WTC11 (cell line): ENCODE measurements at regions not wholly inside any gene's neighbourhood (a gene's known extent, or its start where the extent isn't known, plus 50 kb on each side); places are given as distances from the start of the nearest gene placed in this dataset.

Source experiments
- ATAC-seq: fragments of 200-7000 bp; cut with Tn5 transposase; 2 replicates; pipeline ENCODE4 v1.10.0; 2021; ENCODE audit warnings: mild to moderate bottlenecking, moderate library complexity
- CTCF ChIA-PET: fragments of 300-600 bp; sonication (Branson Sonifier 250); formaldehyde crosslinking; loops from one replicate; lab custom pipeline; 2021; ENCODE audit warnings: antibody characterized with exemption; lab: Charles Lee
- POLR2A ChIA-PET: fragments of 350-600 bp; sonication (Branson Sonifier 250); formaldehyde crosslinking; loops from one replicate; lab custom pipeline; 2021; ENCODE audit warnings: antibody characterized with exemption; lab: Charles Lee
- DNase-seq: peaks from one replicate; pipeline ENCODE4 v3.0.0; 2021; ENCODE audit warnings: low spot score
- H3K27ac Mint-ChIP-seq: 2 replicates; pipeline ENCODE4 v1.8.0; 2021; ENCODE audit warnings: mixed read lengths
- H3K27me3 Mint-ChIP-seq: 2 replicates; pipeline ENCODE4 v1.8.0; 2021; ENCODE audit warnings: low read depth, mild to moderate bottlenecking, moderate library complexity, mixed read lengths
- H3K36me3 Mint-ChIP-seq: 2 replicates; pipeline ENCODE4 v1.8.0; 2021; ENCODE audit warnings: mixed read lengths
- H3K4me1 Mint-ChIP-seq: 2 replicates; pipeline ENCODE4 v1.8.0; 2022; ENCODE audit warnings: mixed read lengths
- H3K4me3 Mint-ChIP-seq: 2 replicates; pipeline ENCODE4 v1.8.0; 2021; ENCODE audit warnings: mild to moderate bottlenecking, moderate library complexity, mixed read lengths
- H3K9me3 Mint-ChIP-seq: 2 replicates; pipeline ENCODE4 v1.8.0; 2021; ENCODE audit warnings: mixed read lengths
- ATF3 ChIP-seq: sonication (generic); formaldehyde crosslinking; conservative IDR thresholded peaks from 2 replicates; pipeline ENCODE4 v1.8.1; 2022; ENCODE audit warnings: mild to moderate bottlenecking, missing genetic modification reagents
- E2F5 ChIP-seq: sonication (generic); formaldehyde crosslinking; IDR thresholded peaks from 2 replicates; pipeline ENCODE4 v1.8.1; 2022; ENCODE audit warnings: mild to moderate bottlenecking, moderate library complexity, missing genetic modification reagents
- ELF4 ChIP-seq: sonication (generic); formaldehyde crosslinking; IDR thresholded peaks from 2 replicates; pipeline ENCODE4 v1.8.1; 2022; ENCODE audit warnings: low read depth, mild to moderate bottlenecking, moderate library complexity, missing genetic modification reagents
- EMX1 ChIP-seq: fragments of 250-450 bp; sonication (Bioruptor Pico); IDR thresholded peaks from 2 replicates; pipeline ENCODE4 v1.8.0; 2021; ENCODE audit warnings: mild to moderate bottlenecking
- ESRRA ChIP-seq: sonication (generic); formaldehyde crosslinking; IDR thresholded peaks from 2 replicates; pipeline ENCODE4 v1.8.1; 2022; ENCODE audit warnings: mild to moderate bottlenecking, missing genetic modification reagents, borderline replicate concordance
- FOXJ3 ChIP-seq: sonication (generic); formaldehyde crosslinking; IDR thresholded peaks from 2 replicates; pipeline ENCODE4 v1.9.0; 2021; ENCODE audit warnings: missing genetic modification reagents, mild to moderate bottlenecking, borderline replicate concordance
- FOXP1 ChIP-seq: sonication (generic); formaldehyde crosslinking; IDR thresholded peaks from 2 replicates; pipeline ENCODE4 v1.8.0; 2022; ENCODE audit warnings: missing genetic modification reagents, mild to moderate bottlenecking, moderate library complexity, borderline replicate concordance
- HMGA2 ChIP-seq: fragments of 250-450 bp; sonication (Bioruptor Pico); IDR thresholded peaks from 2 replicates; pipeline ENCODE4 v1.4.0; 2021; ENCODE audit warnings: mild to moderate bottlenecking, moderate library complexity
- HMGXB4 ChIP-seq: sonication (generic); formaldehyde crosslinking; IDR thresholded peaks from 2 replicates; pipeline ENCODE4 v1.8.1; 2023; ENCODE audit warnings: mild to moderate bottlenecking, moderate library complexity, missing genetic modification reagents
- IRF2 ChIP-seq: sonication (generic); formaldehyde crosslinking; IDR thresholded peaks from 2 replicates; pipeline ENCODE4 v1.8.0; 2022; ENCODE audit warnings: low read depth, missing genetic modification reagents, borderline replicate concordance
- MAX ChIP-seq: sonication (generic); formaldehyde crosslinking; IDR thresholded peaks from 2 replicates; pipeline ENCODE4 v1.8.0; 2022; ENCODE audit warnings: mild to moderate bottlenecking, missing genetic modification reagents
- NFE2L1 ChIP-seq: sonication (generic); formaldehyde crosslinking; IDR thresholded peaks from 2 replicates; pipeline ENCODE4 v1.8.1; 2023; ENCODE audit warnings: missing genetic modification reagents
- NR2C2 ChIP-seq: sonication (generic); formaldehyde crosslinking; IDR thresholded peaks from 2 replicates; pipeline ENCODE4 v1.8.0; 2022; ENCODE audit warnings: mild to moderate bottlenecking, missing genetic modification reagents
- SMAD3 ChIP-seq: sonication (generic); formaldehyde crosslinking; IDR thresholded peaks from 2 replicates; pipeline ENCODE4 v1.8.0; 2022; ENCODE audit warnings: missing genetic modification reagents, mild to moderate bottlenecking, borderline replicate concordance
- STAT6 ChIP-seq: sonication (generic); formaldehyde crosslinking; conservative IDR thresholded peaks from 2 replicates; pipeline ENCODE4 v1.8.1; 2023; ENCODE audit warnings: mild to moderate bottlenecking, low read depth, missing genetic modification reagents, moderate library complexity
- USF1 ChIP-seq: sonication (generic); formaldehyde crosslinking; IDR thresholded peaks from 2 replicates; pipeline ENCODE4 v1.8.0; 2022; ENCODE audit warnings: mild to moderate bottlenecking, missing genetic modification reagents
- ZNF281 ChIP-seq: sonication (generic); formaldehyde crosslinking; IDR thresholded peaks from 2 replicates; pipeline ENCODE4 v1.8.0; 2023; ENCODE audit warnings: mild to moderate bottlenecking, missing genetic modification reagents
- ZNF317 ChIP-seq: sonication (generic); formaldehyde crosslinking; IDR thresholded peaks from 2 replicates; pipeline ENCODE4 v1.8.1; 2023; ENCODE audit warnings: low read depth, mild to moderate bottlenecking, moderate library complexity, missing genetic modification reagents, borderline replicate concordance
- ZNF416 ChIP-seq: fragments of 250-450 bp; sonication (Bioruptor Pico); IDR thresholded peaks from 2 replicates; pipeline ENCODE4 v1.9.0; 2021; ENCODE audit warnings: mild to moderate bottlenecking, inconsistent platforms

- TF ChIP-seq E2F5 (CRISPR knock-in tag) = no peak
- TF ChIP-seq ZNF416 = no peak
Measured at GRCh38 chr2:2919574-2920365, 457.8 kb downstream of the EIPR1 start (continued).

GRCh38 chr2:2919026-2919425 is 458.6 kb downstream of the EIPR1 start:
- Mint-ChIP-seq H3K4me3 (no peak overlapping the region), H3K9me3 (peaks cover 11% of the 10 kb centered on the region), H3K27me3 (0 out of 2 replicates have a peak, but pooled peaks cover 2% of the 10 kb centered on the region), H3K27ac (no peak overlapping the region), H3K36me3 (no peaks in the 10 kb centered on the region), H3K4me1 (no peaks in the 10 kb centered on the region)
- TF ChIP-seq STAT6 (CRISPR knock-in tag) (no peak), USF1 (CRISPR knock-in tag) (no peak), NFE2L1 (no peak), ATF3 (CRISPR knock-in tag) (no peak)
- ChIA-PET POLR2A (no interaction called here), CTCF (no interaction called here)
- no peak for DNase-seq
- no peak for ATAC-seq

GRCh38 chr2:2916621-2917020 is 461.0 kb downstream of the EIPR1 start:
- ATAC-seq (no peak), DNase-seq (no peak)
- no peak overlapping the region for H3K4me3 Mint-ChIP-seq
- H3K4me1 Mint-ChIP-seq = no peaks in the 10 kb centered on the region
- 0 out of 2 replicates have a peak, but pooled peaks cover 2% of the 10 kb centered on the region for H3K27me3 Mint-ChIP-seq
- no peak overlapping the region for H3K27ac Mint-ChIP-seq
- H3K36me3 Mint-ChIP-seq = no peaks in the 10 kb centered on the region
- POLR2A ChIA-PET = interaction anchor here (0.6 kb wide), 1 partner anchor 189 kb away, joined by 6 read pairs; no protein-coding TSS in a partner anchor
- CTCF ChIA-PET = no interaction called here
- peaks cover 11% of the 10 kb centered on the region for H3K9me3 Mint-ChIP-seq
- TF ChIP-seq MAX (no peak), ELF4 (no peak), ZNF281 (CRISPR knock-in tag) (no peak), FOXJ3 (CRISPR knock-in tag) (no peak), ZNF317 (no peak), HMGA2 (CRISPR knock-in tag) (no peak), IRF2 (CRISPR knock-in tag) (no peak), FOXP1 (no peak), EMX1 (CRISPR knock-in tag) (no peak), ESRRA (CRISPR knock-in tag) (no peak), NR2C2 (no peak), HMGXB4 (CRISPR knock-in tag) (no peak), ATF3 (CRISPR knock-in tag) (no peak), NFE2L1 (no peak), SMAD3 (no peak)
